Activated CD4-positive, alpha-beta T cell treated with anti-CD3 and anti-CD28 coated beads, Interleukin-2, amount 10 ng/mL, durations not matched to agents 7 days and 5 days (primary cell): ENCODE measurements at regions not wholly inside any gene's neighbourhood (a gene's known extent, or its start where the extent isn't known, plus 50 kb on each side); places are given as distances from the start of the nearest gene placed in this dataset.
A peak's percentile ranks its signal among the peaks of the same experiment; 100 is the strongest.

Experiments
- CTCF ChIA-PET: fragments of 350-600 bp; sonication (Branson Sonifier 250); formaldehyde crosslinking; loops from one replicate; lab custom pipeline; 2021; ENCODE audit warnings: antibody characterized with exemption; lab: Charles Lee
- POLR2A ChIA-PET: fragments of 350-600 bp; sonication (Branson Sonifier 250); formaldehyde crosslinking; loops from one replicate; lab custom pipeline; 2021; ENCODE audit warnings: antibody characterized with exemption; lab: Charles Lee
- DNase-seq: peaks from one replicate; pipeline ENCODE4 v3.0.0-alpha.2; 2020
- H3K27ac Mint-ChIP-seq: one replicate; pipeline ENCODE4 v1.8.0; 2021; ENCODE audit warnings: mild to moderate bottlenecking, moderate library complexity, mixed read lengths
- H3K27me3 Mint-ChIP-seq: one replicate; pipeline ENCODE4 v1.8.0; 2021; ENCODE audit warnings: mixed read lengths
- H3K36me3 Mint-ChIP-seq: one replicate; pipeline ENCODE4 v1.8.0; 2021; ENCODE audit warnings: low read depth, mixed read lengths
- H3K4me1 Mint-ChIP-seq: one replicate; pipeline ENCODE4 v1.8.0; 2021; ENCODE audit warnings: mixed read lengths
- H3K4me3 Mint-ChIP-seq: one replicate; pipeline ENCODE4 v1.8.0; 2021; ENCODE audit warnings: mild to moderate bottlenecking, moderate library complexity, mixed read lengths
- H3K9me3 Mint-ChIP-seq: one replicate; pipeline ENCODE4 v1.8.0; 2021; ENCODE audit warnings: mixed read lengths

DNA sequence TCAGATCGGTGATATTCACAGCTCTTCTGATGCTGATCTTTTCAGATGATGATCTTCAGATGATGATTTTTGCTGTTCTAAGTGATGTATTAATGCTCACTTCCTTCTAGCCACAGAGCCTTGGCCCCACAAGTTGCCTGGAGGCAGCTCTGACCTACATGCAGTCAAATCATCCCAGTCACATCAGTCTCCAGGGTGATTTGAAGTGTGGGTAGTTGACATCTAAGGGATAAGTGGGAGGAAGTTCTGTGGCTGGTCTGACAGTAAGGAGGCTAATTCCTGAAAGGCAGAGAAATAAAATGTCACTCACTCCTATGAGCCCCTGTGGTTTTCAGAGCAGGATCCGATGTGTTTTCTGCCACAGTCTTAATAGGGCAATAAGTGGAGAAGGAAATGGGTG is 79.8 kb upstream of the RPL34 start:
- H3K36me3 Mint-ChIP-seq: peaks cover 8% of the 10 kb centered on the region
- peaks cover 26% of the 10 kb centered on the region for H3K4me1 Mint-ChIP-seq
- H3K9me3 Mint-ChIP-seq: peaks cover 13% of the 10 kb centered on the region
- CTCF ChIA-PET: interaction anchor here (0.7 kb wide), 1 partner anchor 280 kb away, joined by 3 read pairs; no protein-coding TSS in a partner anchor
- no peaks in the 10 kb centered on the region for H3K27me3 Mint-ChIP-seq
- no peak overlapping the region for H3K27ac Mint-ChIP-seq
- no peak overlapping the region for H3K4me3 Mint-ChIP-seq
- POLR2A ChIA-PET: no interaction called here
- no peak for DNase-seq

DNA sequence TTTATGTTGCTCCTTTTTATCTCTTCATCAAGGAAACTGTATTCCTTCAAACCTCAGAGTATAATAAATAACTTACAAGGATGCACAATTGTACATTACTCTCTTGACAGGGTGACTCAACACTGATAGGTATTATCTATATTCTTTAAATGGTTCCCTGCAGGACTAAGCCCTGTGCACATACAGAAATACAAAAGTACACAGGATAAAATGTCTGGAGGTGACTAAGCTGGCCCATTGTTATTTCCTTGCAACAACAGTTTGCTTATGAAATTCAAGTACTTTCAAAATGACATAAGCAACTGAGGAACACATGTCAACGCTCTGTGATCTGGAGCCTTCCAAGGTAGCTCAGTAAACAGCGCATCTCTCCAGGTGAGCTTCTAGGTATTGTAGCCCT is 83.8 kb upstream of the RPL34 start:
- Mint-ChIP-seq H3K27ac (peak overlapping the region; percentile 34), H3K9me3 (peaks cover 14% of the 10 kb centered on the region), H3K4me3 (no peak overlapping the region), H3K27me3 (no peaks in the 10 kb centered on the region), H3K36me3 (peaks cover 12% of the 10 kb centered on the region), H3K4me1 (peaks cover 53% of the 10 kb centered on the region)
- DNase-seq: no peak
- CTCF ChIA-PET: no interaction called here
- POLR2A ChIA-PET: no interaction called here

DNA sequence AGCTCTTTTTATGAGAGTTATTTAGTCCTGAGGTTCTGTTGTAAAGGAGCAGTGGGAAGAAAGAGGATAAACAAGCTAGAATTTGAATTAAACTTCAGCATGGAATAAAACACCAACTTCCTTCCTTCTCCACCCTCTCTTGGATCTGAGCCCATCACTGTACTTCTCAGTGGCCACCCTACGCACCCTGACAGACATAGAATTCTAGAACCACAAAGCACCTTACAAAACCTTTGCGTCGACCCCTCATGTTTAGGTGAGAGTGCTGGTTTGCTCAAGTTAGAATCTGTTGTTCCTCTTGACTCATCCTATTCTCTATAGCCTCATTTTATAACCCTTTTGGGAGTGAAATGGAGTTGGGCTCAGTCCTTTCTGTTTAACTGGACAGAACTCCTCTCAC is 84.6 kb upstream of the RPL34 start:
- Mint-ChIP-seq H3K27ac (no peak overlapping the region), H3K4me1 (peaks cover 58% of the 10 kb centered on the region), H3K4me3 (no peak overlapping the region), H3K27me3 (no peaks in the 10 kb centered on the region), H3K9me3 (peaks cover 14% of the 10 kb centered on the region), H3K36me3 (peaks cover 13% of the 10 kb centered on the region)
- ChIA-PET POLR2A (no interaction called here), CTCF (interaction anchor here (1.7 kb wide), 1 partner anchor 11 kb away, joined by 4 read pairs; no protein-coding TSS in a partner anchor)
- DNase-seq: no peak

DNA sequence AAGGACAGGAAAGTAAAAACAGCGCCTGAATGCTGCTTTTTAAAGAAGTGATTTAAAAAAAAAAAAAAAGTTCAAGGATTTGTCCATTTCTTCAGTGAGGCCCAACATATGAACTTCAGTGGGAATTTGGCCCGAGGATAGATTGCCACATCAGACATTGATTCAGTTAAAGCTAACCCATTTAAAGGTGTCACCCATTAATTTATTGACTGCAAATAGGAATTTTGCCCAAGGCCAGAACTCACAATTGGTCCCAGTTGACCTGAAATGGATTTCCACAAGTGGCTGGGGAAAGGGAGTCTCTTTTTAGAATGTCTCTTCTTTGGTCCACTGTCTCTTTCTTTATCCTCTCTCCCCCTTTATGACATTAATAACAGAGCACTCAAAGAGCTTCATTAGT is 86.5 kb upstream of the RPL34 start:
- H3K27ac Mint-ChIP-seq: peak overlapping the region; percentile 39
- no peak for DNase-seq
- ChIA-PET POLR2A (no interaction called here), CTCF (interaction anchor here (0.6 to 1.7 kb wide), 3 partner anchors 9 to 1690 kb away, joined by 3 to 5 read pairs (median 4); no protein-coding TSS in a partner anchor)
- peaks cover 66% of the 10 kb centered on the region for H3K4me1 Mint-ChIP-seq
- H3K4me3 Mint-ChIP-seq: no peak overlapping the region
- peaks cover 14% of the 10 kb centered on the region for H3K9me3 Mint-ChIP-seq
- H3K36me3 Mint-ChIP-seq: peaks cover 18% of the 10 kb centered on the region
- no peaks in the 10 kb centered on the region for H3K27me3 Mint-ChIP-seq

DNA sequence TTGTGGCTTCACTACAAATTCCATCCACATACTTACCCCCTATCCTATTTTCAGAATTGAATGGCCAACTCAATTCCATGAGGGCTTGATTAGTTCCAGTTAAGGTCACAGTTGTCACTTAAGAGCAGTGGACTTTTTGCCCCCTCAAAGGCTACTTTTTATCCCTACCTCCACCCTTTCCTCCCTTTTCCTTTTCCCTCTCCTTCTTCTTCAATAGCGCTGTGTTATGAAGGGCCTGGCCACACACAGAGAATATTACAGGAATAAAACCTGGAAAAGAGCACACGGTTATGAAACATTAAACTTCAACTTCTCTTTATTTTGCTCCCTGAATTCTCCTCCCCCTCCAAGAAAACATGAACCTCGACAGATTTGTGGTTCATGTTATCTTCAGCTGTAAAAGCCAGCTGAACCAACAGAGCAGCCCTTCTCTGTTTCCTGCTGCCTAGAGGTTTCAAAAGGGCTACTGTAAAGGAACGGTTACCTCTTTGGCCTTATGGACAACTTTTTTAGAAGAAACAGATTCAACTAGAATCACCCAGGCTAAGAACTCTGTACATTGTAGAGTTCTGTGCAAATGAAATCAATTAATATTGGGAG is 87.0 kb upstream of the RPL34 start:
- DNase-seq: peak; percentile 16
- peaks cover 21% of the 10 kb centered on the region for H3K36me3 Mint-ChIP-seq
- CTCF ChIA-PET: interaction anchor here (2.5 kb wide), 1 partner anchor 11 kb away, joined by 8 read pairs; no protein-coding TSS in a partner anchor
- H3K9me3 Mint-ChIP-seq: peaks cover 17% of the 10 kb centered on the region
- H3K27me3 Mint-ChIP-seq: no peaks in the 10 kb centered on the region
- POLR2A ChIA-PET: no interaction called here
- no peak overlapping the region for H3K4me3 Mint-ChIP-seq
- H3K4me1 Mint-ChIP-seq: peaks cover 70% of the 10 kb centered on the region
- peak overlapping the region; percentile 39 for H3K27ac Mint-ChIP-seq

DNA sequence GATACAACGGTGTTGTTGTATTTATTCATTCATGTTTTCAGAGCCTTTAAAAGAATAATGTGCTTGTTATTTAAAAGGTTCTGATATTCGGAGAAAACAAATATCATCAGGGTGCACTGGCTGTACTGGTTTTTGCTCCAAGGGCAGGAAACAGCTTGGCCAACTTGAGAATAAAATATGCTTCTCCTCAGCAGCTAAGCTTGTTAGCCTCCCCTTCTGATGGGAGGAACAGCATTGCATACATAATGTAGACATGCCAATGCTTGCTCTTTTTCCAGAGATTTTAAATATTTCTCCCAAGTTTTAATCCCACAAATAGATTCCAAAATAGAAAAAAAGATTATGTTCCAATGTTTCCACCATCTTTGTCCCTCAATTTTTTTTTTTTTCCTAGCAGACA is 87.6 kb upstream of the RPL34 start:
- Mint-ChIP-seq H3K27ac (no peak overlapping the region), H3K4me1 (peaks cover 76% of the 10 kb centered on the region), H3K36me3 (peaks cover 23% of the 10 kb centered on the region), H3K4me3 (no peak overlapping the region), H3K9me3 (peaks cover 13% of the 10 kb centered on the region), H3K27me3 (no peaks in the 10 kb centered on the region)
- CTCF ChIA-PET: interaction anchor here (0.6 to 2.5 kb wide), 3 partner anchors 12 to 536 kb away, joined by 3 to 8 read pairs (median 4); no protein-coding TSS in a partner anchor
- no peak for DNase-seq
- POLR2A ChIA-PET: no interaction called here

DNA sequence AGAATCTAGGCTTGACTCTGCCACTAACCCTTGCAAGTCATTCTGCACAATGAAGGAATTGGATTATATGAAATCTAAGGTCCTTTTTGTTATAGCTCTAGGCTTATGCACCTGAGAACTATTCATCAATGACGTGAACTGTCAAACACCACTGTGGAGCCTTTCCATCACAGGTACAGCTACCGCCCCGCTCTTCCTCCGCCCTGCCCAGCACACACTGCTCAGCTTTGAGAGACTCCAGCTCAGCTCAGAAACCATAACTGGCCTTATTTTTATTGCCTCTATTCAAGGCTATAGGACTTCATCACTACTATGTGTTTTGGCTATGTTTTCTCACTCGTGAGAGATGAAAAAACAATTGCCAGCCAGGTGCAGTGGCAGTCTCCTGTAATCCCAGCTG is 88.2 kb upstream of the RPL34 start:
- POLR2A ChIA-PET: no interaction called here
- no peak for DNase-seq
- CTCF ChIA-PET: interaction anchor here (0.6 to 2.5 kb wide), 3 partner anchors 13 to 535 kb away, joined by 3 to 8 read pairs (median 4); no protein-coding TSS in a partner anchor
- Mint-ChIP-seq H3K27me3 (no peaks in the 10 kb centered on the region), H3K9me3 (peaks cover 17% of the 10 kb centered on the region), H3K27ac (peak overlapping the region; percentile 31), H3K36me3 (peaks cover 27% of the 10 kb centered on the region), H3K4me1 (peaks cover 82% of the 10 kb centered on the region), H3K4me3 (no peak overlapping the region)

DNA sequence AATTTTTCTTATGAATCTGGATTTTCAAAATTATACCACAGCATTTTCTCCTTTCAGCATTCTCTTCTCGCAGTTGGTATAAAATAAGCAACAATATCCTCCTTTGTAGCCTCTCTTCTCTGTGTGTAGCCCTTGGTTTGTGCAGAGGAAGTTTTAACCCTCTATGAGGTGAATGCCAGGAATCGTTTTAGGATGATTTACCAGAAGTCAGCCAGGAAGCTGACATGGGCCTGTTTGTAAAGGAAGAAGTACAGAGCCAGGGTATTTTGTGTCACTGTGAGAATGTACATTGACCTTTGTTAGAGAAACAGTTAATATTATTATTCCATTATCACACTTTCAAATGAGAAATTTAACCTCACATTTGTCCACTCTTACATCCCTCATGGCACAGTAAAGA is 88.9 kb upstream of the RPL34 start:
- H3K4me1 Mint-ChIP-seq: peaks cover 82% of the 10 kb centered on the region
- peaks cover 31% of the 10 kb centered on the region for H3K36me3 Mint-ChIP-seq
- POLR2A ChIA-PET: no interaction called here
- peak overlapping the region; percentile 14 for H3K4me3 Mint-ChIP-seq
- no peak for DNase-seq
- H3K27ac Mint-ChIP-seq: peak overlapping the region; percentile 31
- H3K9me3 Mint-ChIP-seq: peaks cover 20% of the 10 kb centered on the region
- CTCF ChIA-PET: interaction anchor here (0.6 to 2.5 kb wide), 2 partner anchors 13 to 454 kb away, joined by 3 to 8 read pairs; no protein-coding TSS in a partner anchor
- no peaks in the 10 kb centered on the region for H3K27me3 Mint-ChIP-seq

DNA sequence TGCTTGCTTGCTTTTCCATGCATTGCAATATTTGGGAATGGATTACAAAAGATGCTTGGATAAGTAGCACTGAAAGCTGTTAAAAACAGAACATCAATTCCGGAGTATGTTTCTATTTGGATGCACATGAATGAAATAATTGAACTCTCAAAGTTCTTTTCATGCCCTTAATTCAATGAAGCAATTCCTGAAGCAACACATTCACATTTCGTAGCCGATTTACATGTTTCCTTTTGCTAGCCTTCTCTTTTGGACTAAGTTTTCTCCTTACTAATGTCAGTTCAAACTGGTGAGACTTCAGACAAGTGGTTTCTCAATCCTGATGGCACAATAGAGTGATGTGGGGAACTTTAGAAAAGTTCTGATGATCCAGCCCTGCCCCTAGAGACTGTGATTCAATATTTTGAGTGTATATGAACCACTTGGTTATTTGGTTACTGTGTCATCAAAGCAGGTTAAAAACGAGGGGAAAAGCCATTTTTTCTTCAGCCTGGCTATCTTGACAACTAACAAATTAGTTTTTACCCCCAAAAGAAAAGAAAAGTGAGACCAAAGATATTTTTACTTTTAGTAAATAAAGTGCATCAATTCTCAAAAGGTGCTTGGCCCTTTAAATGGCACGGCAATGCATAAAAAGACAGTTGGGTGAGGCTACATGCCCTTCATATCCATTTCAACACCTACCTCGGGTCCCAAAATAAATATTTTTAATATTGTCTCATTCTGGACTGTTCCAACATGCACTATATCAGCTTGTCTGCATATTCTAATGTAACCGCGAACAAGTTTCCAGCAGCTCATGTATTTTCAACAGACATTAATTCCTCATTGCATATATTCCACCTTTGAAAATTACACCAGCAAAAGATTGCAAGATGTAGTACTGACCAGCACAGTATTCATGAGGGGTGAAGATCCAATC is 90.1 kb upstream of the RPL34 start:
- Mint-ChIP-seq H3K4me3 (no peak overlapping the region), H3K27me3 (no peaks in the 10 kb centered on the region), H3K4me1 (peaks cover 79% of the 10 kb centered on the region), H3K9me3 (peaks cover 29% of the 10 kb centered on the region), H3K27ac (no peak overlapping the region), H3K36me3 (peaks cover 39% of the 10 kb centered on the region)
- DNase-seq: no peak
- CTCF ChIA-PET: interaction anchor here (0.6 to 1.0 kb wide), 2 partner anchors 14 to 452 kb away, joined by 3 read pairs; no protein-coding TSS in a partner anchor
- POLR2A ChIA-PET: no interaction called here

DNA sequence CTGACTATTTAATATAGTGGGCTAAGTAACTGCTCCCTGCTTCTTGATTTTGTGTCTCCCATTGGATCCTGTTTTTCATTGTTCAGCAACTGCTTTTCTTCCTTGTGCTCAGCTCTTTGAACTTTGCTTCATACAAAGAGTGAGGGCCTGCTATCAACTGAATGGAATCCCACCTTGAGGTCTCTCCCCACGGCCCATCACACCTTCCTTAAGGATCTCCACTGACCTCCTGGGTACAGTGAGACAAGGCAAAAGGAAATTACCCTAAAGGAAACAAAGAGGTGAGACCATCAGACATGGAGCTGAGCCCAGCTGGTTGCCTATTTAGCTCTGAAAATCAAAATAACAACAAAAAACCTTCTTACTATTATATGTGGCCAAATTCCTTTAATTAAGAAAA is 91.3 kb upstream of the RPL34 start:
- H3K9me3 Mint-ChIP-seq: peaks cover 33% of the 10 kb centered on the region
- peaks cover 78% of the 10 kb centered on the region for H3K4me1 Mint-ChIP-seq
- ChIA-PET POLR2A (no interaction called here), CTCF (interaction anchor here (1.0 kb wide), 1 partner anchor 15 kb away, joined by 3 read pairs; no protein-coding TSS in a partner anchor)
- no peak for DNase-seq
- H3K4me3 Mint-ChIP-seq: no peak overlapping the region
- H3K36me3 Mint-ChIP-seq: peaks cover 46% of the 10 kb centered on the region
- H3K27me3 Mint-ChIP-seq: no peaks in the 10 kb centered on the region
- no peak overlapping the region for H3K27ac Mint-ChIP-seq

DNA sequence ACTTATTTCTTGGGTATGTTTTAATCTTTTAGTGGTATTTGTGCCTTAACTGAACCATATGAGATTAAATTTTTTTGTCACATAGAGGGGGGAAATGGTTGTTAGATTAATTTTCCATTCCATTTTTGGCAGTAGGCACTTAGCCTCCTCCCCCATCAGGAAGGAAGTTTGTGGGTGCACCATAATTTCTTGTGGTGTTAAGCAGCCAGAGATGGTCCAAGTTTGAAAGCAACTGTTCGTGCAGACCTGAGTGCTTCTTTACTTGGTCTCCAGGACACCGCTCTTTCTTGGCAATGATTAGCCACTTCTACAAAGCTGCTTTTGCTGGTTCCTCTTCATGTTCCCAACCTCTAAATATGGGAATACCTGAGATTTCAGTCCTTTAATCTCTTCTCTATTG is 92.7 kb upstream of the RPL34 start:
- no peak overlapping the region for H3K4me3 Mint-ChIP-seq
- peaks cover 64% of the 10 kb centered on the region for H3K4me1 Mint-ChIP-seq
- ChIA-PET CTCF (interaction anchor here (0.6 to 1.4 kb wide), 4 partner anchors 9 to 274 kb away, joined by 3 to 6 read pairs (median 3); no protein-coding TSS in a partner anchor), POLR2A (no interaction called here)
- peak overlapping the region; percentile 65 for H3K27ac Mint-ChIP-seq
- peak; percentile 60 for DNase-seq
- no peaks in the 10 kb centered on the region for H3K27me3 Mint-ChIP-seq
- peaks cover 40% of the 10 kb centered on the region for H3K36me3 Mint-ChIP-seq
- peaks cover 26% of the 10 kb centered on the region for H3K9me3 Mint-ChIP-seq

DNA sequence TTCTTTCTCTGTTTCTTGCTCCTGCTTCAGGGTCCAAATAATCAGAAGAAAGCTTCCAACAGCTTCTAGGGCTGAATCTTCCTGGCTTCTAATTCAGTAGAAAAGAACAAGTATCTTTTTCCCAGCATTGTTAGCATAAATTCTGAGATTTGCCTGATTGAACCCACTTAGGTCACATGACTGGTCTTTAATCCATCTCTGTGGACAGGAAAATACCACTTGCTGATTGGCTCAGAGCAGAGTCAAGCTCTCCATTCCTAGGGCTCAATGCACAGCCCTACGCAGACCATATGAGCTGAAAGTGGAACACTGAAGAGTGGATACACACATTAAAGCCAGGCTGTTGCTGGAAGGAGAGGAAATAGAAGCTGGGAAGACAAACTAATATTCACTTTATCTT is 99.6 kb upstream of the RPL34 start:
- H3K4me1 Mint-ChIP-seq: peaks cover 24% of the 10 kb centered on the region
- H3K27me3 Mint-ChIP-seq: no peaks in the 10 kb centered on the region
- ChIA-PET CTCF (no interaction called here), POLR2A (no interaction called here)
- DNase-seq: no peak
- peaks cover 14% of the 10 kb centered on the region for H3K36me3 Mint-ChIP-seq
- H3K4me3 Mint-ChIP-seq: no peak overlapping the region
- H3K9me3 Mint-ChIP-seq: peaks cover 11% of the 10 kb centered on the region
- no peak overlapping the region for H3K27ac Mint-ChIP-seq
